ENCODE measurements at regions not wholly inside any gene's neighbourhood (a gene's known extent, or its start where the extent isn't known, plus 50 kb on each side); places are given as distances from the start of the nearest gene placed in this dataset.

GRCh38 chr12:124673801-124674617, 106.6 kb upstream of the NCOR2 start:
- no peak for TF ChIP-seq ZC3H10 (CRISPR knock-in tag; IDR thresholded peaks at IDR 0.05)
- TF ChIP-seq RARB (CRISPR knock-in tag; IDR thresholded peaks at IDR 0.05): no peak
- no peak for TF ChIP-seq OSR1 (CRISPR knock-in tag; IDR thresholded peaks at IDR 0.05)
- TF ChIP-seq ZNF8 (CRISPR knock-in tag; IDR thresholded peaks at IDR 0.05): no peak
- TF ChIP-seq PATZ1 (CRISPR knock-in tag; IDR thresholded peaks at IDR 0.05; ENCODE audit: borderline replicate concordance): no peak
- TF ChIP-seq CREB5 (CRISPR knock-in tag; IDR thresholded peaks at IDR 0.05; ENCODE audit: low read depth): no peak
- TF ChIP-seq CSDC2 (CRISPR knock-in tag; IDR thresholded peaks at IDR 0.05): no peak
- TF ChIP-seq POU6F1 (CRISPR knock-in tag; IDR thresholded peaks at IDR 0.05; ENCODE audit: borderline replicate concordance, low read depth): no peak
- TF ChIP-seq CSRNP3 (CRISPR knock-in tag; IDR thresholded peaks at IDR 0.05): no peak
- no peak; the same call in 1 of the 2 replicates for TF ChIP-seq ZFP3 (CRISPR knock-in tag; IDR thresholded peaks at IDR 0.05)
- TF ChIP-seq ZFP30 (CRISPR knock-in tag; IDR thresholded peaks at IDR 0.05): no peak

Measured in SK-N-SH treated with all-trans-retinoic acid at 6 μM for 48 hours (cell line).